ENCODE measurements at regions not wholly inside any gene's neighbourhood (a gene's known extent, or its start where the extent isn't known, plus 50 kb on each side); places are given as distances from the start of the nearest gene placed in this dataset.

GRCh38 chr2:222013889-222014288 lies 284.9 kb downstream of the PAX3 start:
- Histone ChIP-seq H3K27me3 (ENCODE audit: insufficient read depth) (no peaks in the 10 kb centered on the region), H3K4me3 (ENCODE audit: low read depth in 2 of 2, low read length in 1 of 2) (no peak overlapping the region), H3K9ac (no peak overlapping the region), H3K9me3 (no peaks in the 10 kb centered on the region), H3K27ac (ENCODE audit: low read depth in 2 of 2, low read length in 1 of 2) (no peak overlapping the region), H3K4me1 (ENCODE audit: control insufficient read depth in 1 of 2, insufficient read depth in 2 of 2, low read depth in 1 of 2, low read length in 1 of 2) (no peaks in the 10 kb centered on the region; a peak in 1 of 4 replicates), H3K9me2 (no peaks in the 10 kb centered on the region), H3F3A (replicated peaks; ENCODE audit: insufficient read depth) (no peaks in the 10 kb centered on the region), H2AFZ (ENCODE audit: low read depth) (no peak overlapping the region), H3K4me2 (no peak overlapping the region), H3K79me2 (ENCODE audit: insufficient read depth) (no peaks in the 10 kb centered on the region), H4K20me1 (ENCODE audit: insufficient read depth) (no peaks in the 10 kb centered on the region), H3K36me3 (replicated peaks in 1 of 2; ENCODE audit: control insufficient read depth in 1 of 2, insufficient read depth in 2 of 2, low read length in 1 of 2) (no peaks in the 10 kb centered on the region)
- ChIA-PET CTCF (no interaction called here), POLR2A (no interaction called here)
- TF ChIP-seq USF2 (IDR thresholded peaks at IDR 0.05; ENCODE audit: borderline replicate concordance, low read depth, low read length) (no peak), NRF1 (IDR thresholded peaks at IDR 0.05; ENCODE audit: low read depth, low read length) (no peak), REST (IDR thresholded peaks at IDR 0.05; ENCODE audit: low read depth, low read length) (no peak), RFX5 (IDR thresholded peaks at IDR 0.05; ENCODE audit: low read length) (no peak), TCF12 (IDR thresholded peaks at IDR 0.05) (no peak), MAX (IDR thresholded peaks at IDR 0.05; ENCODE audit: low read depth) (no peak), FOSL2 (IDR thresholded peaks at IDR 0.05; ENCODE audit: borderline replicate concordance, low read depth) (no peak), GATA2 (CRISPR knock-in tag; IDR thresholded peaks at IDR 0.05) (no peak), ELF1 (IDR thresholded peaks at IDR 0.05) (no peak), TAF1 (IDR thresholded peaks at IDR 0.05; ENCODE audit: borderline replicate concordance, low read depth, low read length) (no peak), MXI1 (IDR thresholded peaks at IDR 0.05; ENCODE audit: low read depth, low read length) (no peak), GABPA (IDR thresholded peaks at IDR 0.05; ENCODE audit: low read depth) (no peak), RCOR1 (IDR thresholded peaks at IDR 0.05; ENCODE audit: low read length) (no peak), POLR2AphosphoS5 (IDR thresholded peaks at IDR 0.05; ENCODE audit: low read depth, low read length) (no peak), SMC3 (IDR thresholded peaks at IDR 0.05; ENCODE audit: low read depth, low read length) (no peak), PBX3 (IDR thresholded peaks at IDR 0.05) (no peak), CTCF (IDR thresholded peaks at IDR 0.05) (no peak), FOXM1 (IDR thresholded peaks at IDR 0.05; ENCODE audit: low read depth) (no peak)
- DNase-seq: no peak
- WGBS (ENCODE audit: low lambda C conversion rate): 7% methylated on average over 3 of the region's 3 CpGs
